ENCODE measurements at regions not wholly inside any gene's neighbourhood (a gene's known extent, or its start where the extent isn't known, plus 50 kb on each side); places are given as distances from the start of the nearest gene placed in this dataset.

DNA sequence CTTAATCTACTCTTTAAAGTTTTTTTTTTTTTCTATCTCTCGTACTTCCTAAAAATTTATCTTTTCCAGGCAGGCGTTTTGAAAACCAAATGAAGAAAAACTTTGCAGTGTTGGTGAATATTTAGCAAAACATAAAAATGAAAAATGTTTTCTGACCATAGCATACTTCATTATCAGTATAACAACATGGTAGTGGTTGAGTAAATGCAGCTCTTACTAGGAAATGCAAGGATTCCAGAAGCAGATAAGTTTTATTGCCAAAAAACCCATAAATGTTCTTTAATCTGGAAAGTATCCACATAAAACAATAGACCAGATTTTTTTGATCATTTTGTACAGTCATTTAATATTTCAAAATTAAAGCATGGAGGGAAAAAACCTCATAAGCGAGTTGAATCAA lies 136.9 kb upstream of the GUCY1A1 start:
- TF ChIP-seq, protein P1, sequence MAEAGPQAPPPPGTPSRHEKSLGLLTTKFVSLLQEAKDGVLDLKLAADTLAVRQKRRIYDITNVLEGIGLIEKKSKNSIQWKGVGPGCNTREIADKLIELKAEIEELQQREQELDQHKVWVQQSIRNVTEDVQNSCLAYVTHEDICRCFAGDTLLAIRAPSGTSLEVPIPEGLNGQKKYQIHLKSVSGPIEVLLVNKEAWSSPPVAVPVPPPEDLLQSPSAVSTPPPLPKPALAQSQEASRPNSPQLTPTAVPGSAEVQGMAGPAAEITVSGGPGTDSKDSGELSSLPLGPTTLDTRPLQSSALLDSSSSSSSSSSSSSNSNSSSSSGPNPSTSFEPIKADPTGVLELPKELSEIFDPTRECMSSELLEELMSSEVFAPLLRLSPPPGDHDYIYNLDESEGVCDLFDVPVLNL (CRISPR knock-in tag; IDR thresholded peaks at IDR 0.05; ENCODE audit: low read depth) = no peak
- no peak for TF ChIP-seq POLR2A (conservative IDR thresholded peaks at IDR 0.05)
- TF ChIP-seq ZNF146 (CRISPR knock-in tag; IDR thresholded peaks at IDR 0.05; ENCODE audit: unreplicated experiment) = no peak

Data from K562 (cell line).